Adrenal gland (tissue), 5 donors: ENCODE measurements at regions not wholly inside any gene's neighbourhood (a gene's known extent, or its start where the extent isn't known, plus 50 kb on each side); places are given as distances from the start of the nearest gene placed in this dataset.

ENCODE experiments used
- CTCF ChIP-seq, 6 experiments: fragments of 450-650 bp in 4 of 6; fragments of 200-600 bp in 2 of 6; sonication (generic) in 1 of 6; IDR thresholded peaks; 1 replicate in 5 of 6; 2 replicates in 1 of 6; pipeline versions ENCODE4 v1.5.1 to v1.8.0; 2016 to 2021; ENCODE audit warnings: antibody characterized with exemption in 6 of 6, mild to moderate bottlenecking in 2 of 6, moderate library complexity in 1 of 6
- POLR2A ChIP-seq, 2 donors: fragments of 450-650 bp; IDR thresholded peaks; one replicate each; pipeline ENCODE4 v1.6.1; 2017; ENCODE audit warnings: antibody characterized with exemption in 2 of 2, mild to moderate bottlenecking in 2 of 2, moderate library complexity in 1 of 2
- donor health status: DM: no; HTN: no; CAD: no.

GRCh38 chr22:34587357-34588356 is 478.3 kb upstream of the ISX start:
- no peak for TF ChIP-seq CTCF (IDR thresholded peaks at IDR 0.05)
- no peak for TF ChIP-seq POLR2A (IDR thresholded peaks at IDR 0.05)
